SK-N-MC (cell line): ENCODE measurements at regions not wholly inside any gene's neighbourhood (a gene's known extent, or its start where the extent isn't known, plus 50 kb on each side); places are given as distances from the start of the nearest gene placed in this dataset.

ENCODE experiments used
- EZH2 ChIP-seq: fragments of 200-600 bp; sonication (generic); IDR thresholded peaks from one replicate; pipeline ENCODE4 v1.6.1; 2017; ENCODE audit warnings: antibody characterized with exemption
- FOXP2 ChIP-seq: optimal IDR thresholded peaks from 2 replicates; pipeline ENCODE3; 2011; ENCODE audit warnings: mild to moderate bottlenecking, moderate library complexity; ENCODE audit not compliant: insufficient read depth; ENCODE audit errors: extremely low read length, control extremely low read depth
- POLR2AphosphoS5 ChIP-seq: IDR thresholded peaks from 2 replicates; pipeline ENCODE4 v1.6.1; 2012; ENCODE audit warnings: mild to moderate bottlenecking, low read depth, low read length, borderline replicate concordance

DNA sequence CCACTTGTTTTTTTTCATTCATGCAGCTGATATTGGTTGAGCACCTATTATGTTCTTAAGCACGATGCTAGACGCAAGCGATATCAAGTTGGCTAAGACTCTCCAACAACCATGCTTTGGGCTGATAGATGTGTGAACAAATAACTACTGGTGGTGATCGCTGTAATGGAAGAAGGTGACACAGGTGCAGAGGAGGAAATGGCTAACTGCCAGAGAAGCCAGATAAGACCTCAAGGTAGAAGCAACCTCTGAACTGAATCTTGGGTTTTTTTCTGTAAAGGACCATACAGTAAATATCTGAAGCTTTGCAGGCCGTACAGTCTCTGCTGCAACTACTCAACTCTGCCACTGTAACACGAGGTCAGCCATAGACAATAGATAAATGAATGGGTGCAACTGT lies 97.9 kb downstream of the C17orf67 start:
- TF ChIP-seq EZH2, result no peak
- no peak for TF ChIP-seq POLR2AphosphoS5
- no peak for TF ChIP-seq FOXP2
